NCI-H446 (cell line): ENCODE measurements at regions not wholly inside any gene's neighbourhood (a gene's known extent, or its start where the extent isn't known, plus 50 kb on each side); places are given as distances from the start of the nearest gene placed in this dataset.
"Not testable (repeated sequence)": the region's sequence is repeated elsewhere in the genome, so short reads cannot be mapped to it uniquely, and the experiment has no call there.

Source experiments
- DNase-seq, 2 experiments: peaks; one replicate each; lab custom pipeline; 2025; lab: John Stamatoyannopoulos, UW

DNA sequence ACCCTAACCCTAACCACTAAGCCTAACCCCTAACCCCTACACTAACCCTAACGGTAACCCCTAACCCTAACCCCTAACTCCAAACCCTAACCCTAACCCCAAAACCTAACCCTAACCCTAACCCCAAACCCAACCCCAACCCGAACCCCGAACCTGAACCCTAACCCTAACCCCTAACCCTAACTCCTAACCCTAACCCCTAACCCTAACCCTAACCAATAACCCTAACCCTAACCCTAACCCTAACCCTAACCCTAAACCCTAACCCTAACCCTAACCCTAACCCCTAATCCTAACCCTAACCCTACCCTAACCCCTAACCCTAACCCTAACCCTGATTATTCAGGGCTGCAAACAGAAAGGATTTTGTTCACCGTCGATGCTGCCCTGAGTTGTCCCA lies 144.6 kb upstream of the DUSP22 start:
- DNase-seq = not testable (repeated sequence)

DNA sequence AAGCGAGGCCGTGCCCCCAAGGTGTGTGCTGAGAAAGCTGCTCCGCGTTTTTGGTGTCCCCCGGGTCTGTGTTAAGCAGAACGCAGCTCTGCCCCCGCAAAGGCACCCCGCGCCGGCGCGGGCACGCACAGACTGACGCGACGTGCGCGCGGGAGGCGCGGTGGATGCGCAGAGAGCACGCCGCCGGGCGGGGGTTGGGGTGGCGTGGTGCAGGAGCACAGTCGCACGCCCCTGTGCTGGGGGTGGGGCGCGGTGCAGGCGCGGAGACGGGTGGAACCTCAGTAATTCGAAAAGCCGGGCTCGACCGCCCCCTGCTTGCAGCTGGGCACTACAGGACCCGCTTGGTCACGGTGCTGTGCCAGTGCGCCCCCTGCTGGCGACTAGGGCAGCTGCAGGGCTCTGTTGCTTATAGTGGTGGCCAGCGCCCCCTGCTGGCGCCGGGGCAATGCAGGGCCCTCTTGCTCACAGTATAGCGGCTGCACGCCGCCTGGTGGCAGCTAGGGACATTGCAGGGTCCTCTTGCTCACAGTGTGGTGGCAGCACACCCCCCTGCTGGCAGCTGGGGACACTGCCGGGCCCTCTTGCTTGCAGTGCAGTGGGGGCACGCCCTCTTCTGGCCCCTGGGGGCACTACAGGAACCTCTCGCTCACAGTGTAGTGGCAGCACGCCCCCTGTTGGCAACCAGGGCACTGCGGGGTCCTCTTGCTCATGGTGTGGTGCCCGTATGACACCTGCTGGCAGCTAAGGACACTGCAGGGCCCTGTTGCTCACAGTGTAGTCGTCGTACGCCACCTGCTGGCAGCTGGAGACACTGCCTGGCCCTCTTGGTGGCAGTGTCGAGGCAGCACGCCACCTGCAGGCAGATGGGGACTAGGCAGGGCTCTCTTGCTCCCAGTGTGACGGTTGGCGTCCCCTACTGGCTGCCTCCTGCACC lies 144.0 kb upstream of the DUSP22 start:
- DNase-seq = peak in 1 of 2 experiments; percentile 42

DNA sequence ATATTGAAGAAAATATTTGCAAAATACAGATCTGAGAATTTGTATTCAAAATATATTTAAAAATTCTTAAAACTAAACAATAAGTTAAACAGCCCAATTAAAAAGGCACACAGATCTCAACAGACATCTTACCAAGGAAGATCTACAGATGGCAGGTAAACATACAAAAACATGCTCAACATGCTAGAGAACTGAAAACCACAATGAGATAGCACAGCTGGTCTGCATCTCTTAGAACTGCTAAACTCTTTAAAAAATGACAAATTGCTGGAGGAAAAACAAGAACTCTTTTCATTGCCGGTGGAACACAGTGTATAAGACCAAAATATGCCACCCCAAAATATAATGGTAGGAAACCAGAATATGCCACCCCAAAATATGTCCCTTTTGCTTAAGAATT lies 142.1 kb upstream of the DUSP22 start:
- DNase-seq = not testable (repeated sequence)

DNA sequence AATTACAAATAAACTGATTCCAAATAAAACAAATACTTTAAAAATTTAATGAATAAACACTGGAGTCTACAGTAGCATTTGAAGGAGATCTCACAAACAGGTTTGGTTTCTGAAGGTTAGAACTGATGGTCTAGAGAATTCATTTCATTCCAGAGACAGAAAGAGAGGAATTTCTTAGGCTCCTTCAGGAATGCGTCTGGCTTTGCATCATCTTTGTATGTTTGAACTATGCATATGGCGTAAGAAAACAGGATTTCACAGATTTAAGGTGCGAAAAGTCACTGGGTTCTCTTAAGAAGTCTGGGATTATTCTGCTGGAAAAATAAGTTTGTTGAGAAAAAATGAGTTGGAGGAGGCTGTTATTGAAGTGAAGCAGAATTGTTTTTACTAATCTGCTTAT lies 139.9 kb upstream of the DUSP22 start:
- not testable (repeated sequence) for DNase-seq

GRCh38 chr6:153026-153425 lies 139.3 kb upstream of the DUSP22 start:
- not testable (repeated sequence) for DNase-seq

DNA sequence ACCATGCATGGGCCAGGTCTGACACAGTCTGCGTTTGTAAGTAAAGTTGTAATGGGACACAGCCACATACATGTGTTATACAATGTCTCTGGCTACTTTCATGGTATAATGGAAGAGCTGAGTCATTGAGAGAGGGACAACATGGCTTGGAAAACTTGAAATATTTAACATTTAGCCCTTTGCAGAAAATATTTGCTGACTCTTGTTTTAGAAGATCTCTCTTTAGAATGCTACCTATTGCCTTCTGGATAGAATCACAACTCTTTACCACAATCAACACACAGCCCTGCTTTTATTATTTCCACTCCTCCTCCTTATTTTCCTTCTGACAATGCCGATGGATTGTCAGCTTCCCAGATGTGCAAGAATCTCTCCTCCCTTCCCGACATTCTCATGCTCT lies 138.4 kb upstream of the DUSP22 start:
- DNase-seq = not testable (repeated sequence)

DNA sequence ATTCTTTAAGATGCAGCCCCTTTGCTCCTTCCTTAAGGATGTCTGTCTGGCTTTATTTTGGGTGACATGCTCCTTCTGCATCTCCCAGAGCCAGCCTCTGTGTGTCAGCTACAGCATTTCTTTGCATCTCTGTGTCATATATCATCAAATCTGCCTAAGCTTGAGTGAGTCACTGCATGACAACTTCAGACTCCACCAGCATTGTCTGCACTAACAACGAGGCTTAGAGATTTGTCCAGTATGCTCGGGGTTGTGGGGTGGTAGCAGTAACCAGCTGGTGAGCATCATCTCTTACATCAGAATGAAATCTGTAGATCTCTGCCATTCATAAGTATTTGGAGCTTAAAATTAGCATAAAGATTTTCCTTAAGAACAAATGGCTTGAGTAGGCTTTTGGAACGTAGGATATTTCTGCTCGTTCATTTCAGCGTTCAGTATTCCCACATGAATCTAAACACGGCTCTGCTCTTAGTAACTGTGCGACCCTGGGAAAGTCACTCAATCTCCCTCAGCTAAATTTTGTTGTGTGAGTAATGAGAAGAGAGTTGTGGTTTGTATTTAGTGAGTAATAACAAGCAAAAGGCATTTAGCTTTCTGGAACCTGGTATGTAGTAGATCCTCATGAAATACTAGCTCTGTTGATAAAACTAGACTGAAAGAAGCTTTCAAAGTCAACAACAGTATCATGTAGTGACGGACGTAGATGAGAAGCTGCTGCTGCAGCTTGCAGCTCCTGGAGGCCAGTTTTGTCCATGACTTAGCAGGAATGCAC lies 137.8 kb upstream of the DUSP22 start:
- not testable (repeated sequence) for DNase-seq

DNA sequence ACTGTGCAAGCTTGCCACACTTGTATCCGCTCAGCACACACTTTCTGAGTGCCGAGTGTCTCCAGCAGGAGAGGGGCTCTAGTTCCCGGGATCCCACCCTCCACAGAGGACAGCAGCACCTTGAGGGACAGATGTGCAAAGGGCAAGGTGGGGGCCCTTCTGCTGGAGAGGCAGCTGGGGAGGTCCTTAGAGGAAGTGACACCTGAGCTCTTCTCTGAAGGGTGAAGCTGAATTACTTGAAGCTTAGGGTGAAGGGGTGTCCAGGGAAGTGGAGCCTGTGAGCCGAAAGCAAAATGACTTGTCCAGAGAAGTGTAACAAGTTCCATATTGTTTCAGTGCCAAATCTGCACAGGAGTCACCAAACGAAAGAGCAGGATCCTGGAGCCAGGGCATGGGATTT lies 136.3 kb upstream of the DUSP22 start:
- DNase-seq = no peak

- DNase-seq = not testable (repeated sequence)
Observed at GRCh38 chr6:156441-157140, 135.7 kb upstream of the DUSP22 start.

GRCh38 chr6:157176-157575 lies 135.1 kb upstream of the DUSP22 start:
- not testable (repeated sequence) for DNase-seq

DNA sequence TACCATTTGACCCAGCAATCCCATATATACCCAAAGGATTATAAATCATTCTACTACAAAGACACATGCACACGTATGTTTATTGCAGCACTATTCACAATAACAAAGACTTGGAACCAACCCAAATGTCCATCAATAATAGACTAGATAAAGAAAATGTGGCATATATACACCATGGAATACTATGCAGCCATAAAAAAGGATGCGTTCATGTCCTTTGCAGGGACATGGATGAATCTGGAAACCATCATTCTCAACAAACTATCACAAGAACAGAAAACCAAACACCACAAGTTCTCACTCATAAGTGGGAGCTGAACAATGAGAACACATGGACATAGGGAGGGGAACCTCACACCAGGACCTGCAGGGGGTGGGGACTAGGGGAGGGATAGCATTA lies 130.6 kb upstream of the DUSP22 start:
- not testable (repeated sequence) for DNase-seq

DNA sequence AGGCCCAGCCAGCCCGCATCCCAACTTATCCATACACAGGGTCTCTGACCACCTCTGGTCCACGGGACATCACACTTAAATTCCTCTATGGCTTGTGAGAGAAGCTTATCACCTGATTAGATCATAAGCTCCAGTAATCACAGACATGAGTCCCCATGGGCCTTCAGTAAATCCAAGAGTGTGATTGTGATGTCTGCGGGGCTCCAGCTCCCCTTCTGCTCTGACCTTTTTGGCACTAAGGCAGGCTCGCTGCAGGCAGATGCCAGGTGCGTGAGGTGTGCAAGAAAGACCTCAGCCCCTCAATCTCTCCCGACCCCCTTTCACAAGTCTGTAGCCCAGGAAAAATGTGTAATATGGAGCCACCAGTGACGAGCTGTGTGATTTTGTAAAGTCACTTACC lies 127.6 kb upstream of the DUSP22 start:
- DNase-seq = no peak

GRCh38 chr6:165263-165662 lies 127.0 kb upstream of the DUSP22 start:
- no peak for DNase-seq

- no peak for DNase-seq
Observed at GRCh38 chr6:165906-166305, 126.4 kb upstream of the DUSP22 start.

GRCh38 chr6:168865-169455 lies 123.3 kb upstream of the DUSP22 start:
- peak; percentile 29 to 62 for DNase-seq

DNA sequence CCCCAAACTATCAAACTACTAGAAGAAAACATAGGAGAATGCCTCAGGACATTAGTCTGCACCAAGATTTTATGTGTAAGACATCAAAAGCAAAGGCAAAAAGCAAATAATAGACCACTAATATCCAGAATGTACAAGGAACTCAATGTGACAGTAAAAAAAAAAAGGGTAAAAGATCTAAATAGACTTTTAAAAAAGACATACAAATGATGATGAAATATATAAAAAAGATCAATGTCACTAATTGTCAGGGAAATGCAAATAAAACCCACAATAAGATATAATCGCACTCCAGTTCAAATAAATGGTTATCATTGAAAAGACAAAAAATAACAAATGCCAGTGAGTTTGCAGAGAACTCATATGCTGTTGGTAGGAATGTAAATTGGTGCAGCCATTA lies 118.3 kb upstream of the DUSP22 start:
- DNase-seq = no peak

GRCh38 chr6:175680-176079 lies 116.6 kb upstream of the DUSP22 start:
- DNase-seq = no peak

DNA sequence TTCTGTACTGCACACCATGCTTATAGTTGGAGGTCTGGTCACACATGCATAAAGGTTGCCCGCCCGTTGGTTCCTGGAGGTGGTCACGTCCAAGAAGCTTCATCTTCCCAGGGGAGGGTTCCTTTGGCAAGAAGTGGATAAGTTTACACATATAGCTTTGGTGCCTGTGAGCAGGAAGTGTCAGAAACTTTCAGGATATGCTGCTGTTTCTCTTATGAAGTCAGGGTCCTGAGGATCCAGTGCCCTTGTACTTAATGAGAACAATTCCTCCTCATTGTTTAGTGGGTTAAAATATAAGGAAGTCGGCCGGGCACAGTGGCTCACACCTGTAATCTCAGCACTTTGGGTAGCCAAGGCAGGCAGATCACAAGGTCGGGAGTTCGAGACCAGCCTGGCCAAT lies 115.5 kb upstream of the DUSP22 start:
- DNase-seq = no peak

DNA sequence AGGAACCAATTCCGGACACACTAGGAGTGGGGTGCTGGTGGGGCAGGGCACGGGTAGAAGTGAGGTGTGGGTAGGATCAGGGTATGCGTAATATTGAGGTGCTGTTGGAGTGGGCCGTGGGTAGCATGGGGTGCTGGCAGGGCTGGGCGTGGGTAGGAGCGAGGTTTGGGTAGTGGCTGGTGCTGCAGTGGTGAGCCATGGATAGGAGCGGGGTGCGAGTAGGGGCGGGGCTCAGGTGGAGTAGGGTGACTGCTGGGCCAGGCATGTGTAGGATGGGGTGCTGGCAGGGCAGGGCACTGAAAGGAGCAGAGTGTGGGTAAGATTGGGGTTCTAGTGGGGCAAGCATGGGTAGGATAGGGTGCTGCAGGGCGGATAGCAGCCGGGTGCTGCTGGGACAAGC lies 114.2 kb upstream of the DUSP22 start:
- DNase-seq = no peak

DNA sequence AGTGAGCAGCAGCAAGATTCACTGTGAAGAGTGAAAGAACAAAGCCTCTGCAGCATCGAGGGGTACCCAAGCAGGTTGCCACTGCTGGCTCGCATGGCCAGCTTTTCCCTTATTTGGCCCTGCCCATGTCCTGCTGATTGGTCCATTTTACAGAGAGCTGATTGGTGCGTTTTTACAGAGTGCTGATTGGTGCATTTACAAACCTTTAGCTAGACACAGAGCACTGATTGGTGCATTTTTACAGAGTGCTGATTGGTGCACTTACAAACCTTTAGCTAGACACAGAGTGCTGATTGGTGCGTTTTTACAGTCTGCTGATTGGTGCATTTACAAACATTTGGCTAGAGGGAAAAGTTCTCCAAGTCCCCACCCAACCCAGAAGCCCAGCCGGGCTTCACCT lies 113.4 kb upstream of the DUSP22 start:
- DNase-seq = not testable (repeated sequence)

- DNase-seq = no peak
Observed at GRCh38 chr6:179340-179950, 112.8 kb upstream of the DUSP22 start.
